NT2/D1 (cell line): ENCODE measurements at regions not wholly inside any gene's neighbourhood (a gene's known extent, or its start where the extent isn't known, plus 50 kb on each side); places are given as distances from the start of the nearest gene placed in this dataset.

ENCODE experiments used
- DNase-seq: peaks from one replicate; pipeline ENCODE4 v3.0.0-alpha.2; 2011; ENCODE audit warnings: low read depth, low spot score
- H3K27me3 ChIP-seq: 2 replicates; pipeline ENCODE4 v1.6.0; 2011; ENCODE audit warnings: mild to moderate bottlenecking; ENCODE audit not compliant: insufficient read length, insufficient read depth
- H3K36me3 ChIP-seq: 2 replicates; pipeline ENCODE4 v1.6.1; 2011; ENCODE audit warnings: mild to moderate bottlenecking, low read length, mixed read lengths; ENCODE audit not compliant: insufficient read depth, insufficient read length
- H3K4me1 ChIP-seq: 2 replicates; pipeline ENCODE4 v1.5.1; 2011; ENCODE audit not compliant: insufficient read depth, insufficient read length
- H3K4me3 ChIP-seq: 2 replicates; pipeline ENCODE4 v1.5.1; 2011; ENCODE audit warnings: low read depth; ENCODE audit not compliant: insufficient read length
- H3K9ac ChIP-seq: 2 replicates; pipeline ENCODE4 v1.6.0; 2011; ENCODE audit warnings: low read depth; ENCODE audit not compliant: insufficient read length
- H3K9me3 ChIP-seq: 2 replicates; pipeline ENCODE4 v1.5.1; 2011; ENCODE audit warnings: mild to moderate bottlenecking, low read length; ENCODE audit not compliant: insufficient read depth
- SUZ12 ChIP-seq: IDR thresholded peaks from 2 replicates; pipeline ENCODE4 v1.6.1; 2011; ENCODE audit not compliant: insufficient read length, insufficient read depth; ENCODE audit errors: extremely low read depth
- YY1 ChIP-seq: IDR thresholded peaks from 2 replicates; pipeline ENCODE4 v1.6.1; 2011; ENCODE audit not compliant: insufficient read length, insufficient read depth
- ZNF274 ChIP-seq: IDR thresholded peaks from 2 replicates; pipeline ENCODE4 v1.6.1; 2011; ENCODE audit warnings: mild to moderate bottlenecking, low read depth, low read length

DNA sequence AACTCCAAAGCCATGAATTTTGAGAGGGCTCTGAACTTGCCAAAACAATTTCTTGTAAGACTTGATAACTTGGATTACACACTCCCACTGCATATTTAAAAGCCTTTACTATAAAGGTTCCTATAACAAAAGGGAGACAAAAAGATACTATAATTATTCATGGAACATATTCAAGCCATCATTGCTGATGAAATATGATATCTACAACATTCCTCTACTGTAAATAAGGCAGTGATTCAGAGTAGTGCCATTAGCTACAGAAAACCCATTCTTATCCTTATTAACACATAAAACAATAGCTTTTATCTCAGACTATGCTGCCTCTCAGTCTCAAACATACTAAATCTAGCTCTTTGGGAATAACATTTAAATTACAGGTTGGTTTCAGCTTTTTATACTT lies 675.5 kb upstream of the CXADR start:
- no peaks in the 10 kb centered on the region for H3K9me3 ChIP-seq
- DNase-seq: no peak
- H3K4me3 ChIP-seq: no peak overlapping the region
- no peaks in the 10 kb centered on the region for H3K27me3 ChIP-seq
- no peaks in the 10 kb centered on the region for H3K36me3 ChIP-seq
- TF ChIP-seq ZNF274: no peak
- no peak for TF ChIP-seq SUZ12
- TF ChIP-seq YY1: no peak
- H3K4me1 ChIP-seq: no peaks in the 10 kb centered on the region
- no peak overlapping the region for H3K9ac ChIP-seq

DNA sequence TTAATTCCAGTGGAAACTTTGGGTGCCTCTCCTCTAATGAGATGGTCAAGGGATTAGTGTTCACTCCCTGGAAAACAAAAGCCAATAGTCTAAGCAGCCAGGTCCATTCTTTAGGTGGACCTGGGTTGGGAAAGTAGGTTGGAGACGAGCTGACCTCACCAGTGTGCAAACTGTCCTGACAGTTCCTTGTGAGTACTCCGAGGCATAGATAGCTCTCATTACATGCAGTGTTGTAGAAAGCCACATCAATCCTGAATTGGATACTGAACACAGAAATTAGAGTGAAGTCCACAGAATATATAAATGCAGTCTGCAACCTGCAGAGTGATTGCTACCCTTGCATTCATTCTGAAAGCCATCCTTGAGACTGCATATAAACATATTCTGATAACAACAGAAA lies 675.1 kb upstream of the CXADR start:
- TF ChIP-seq SUZ12 (no peak), ZNF274 (no peak), YY1 (no peak)
- no peak overlapping the region for H3K9ac ChIP-seq
- DNase-seq: no peak
- H3K4me3 ChIP-seq: no peak overlapping the region
- no peaks in the 10 kb centered on the region for H3K36me3 ChIP-seq
- H3K4me1 ChIP-seq: no peaks in the 10 kb centered on the region
- no peaks in the 10 kb centered on the region for H3K9me3 ChIP-seq
- H3K27me3 ChIP-seq: no peaks in the 10 kb centered on the region

DNA sequence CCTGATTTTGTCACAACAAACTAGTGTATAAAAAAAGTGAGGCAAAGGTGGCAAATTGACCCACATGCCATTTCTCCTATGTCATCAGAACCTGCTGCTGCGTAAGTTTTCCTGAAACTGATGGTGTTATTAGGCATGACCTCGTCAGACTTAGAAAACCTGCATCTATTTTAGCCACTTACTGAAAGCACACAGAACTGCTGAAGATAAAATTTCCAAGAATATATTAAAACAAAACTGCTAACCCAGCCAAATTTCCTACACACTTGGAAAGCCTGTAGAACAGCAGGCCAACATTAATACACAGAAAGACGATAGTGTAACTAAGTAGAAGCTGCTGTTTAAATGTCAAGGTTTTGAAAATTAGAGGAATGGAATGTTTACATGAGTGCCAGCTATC lies 674.5 kb upstream of the CXADR start:
- no peaks in the 10 kb centered on the region for H3K36me3 ChIP-seq
- no peak overlapping the region for H3K4me3 ChIP-seq
- TF ChIP-seq ZNF274 (no peak), YY1 (no peak), SUZ12 (no peak)
- H3K9me3 ChIP-seq: no peaks in the 10 kb centered on the region
- DNase-seq: no peak
- no peak overlapping the region for H3K9ac ChIP-seq
- no peaks in the 10 kb centered on the region for H3K4me1 ChIP-seq
- H3K27me3 ChIP-seq: no peaks in the 10 kb centered on the region

DNA sequence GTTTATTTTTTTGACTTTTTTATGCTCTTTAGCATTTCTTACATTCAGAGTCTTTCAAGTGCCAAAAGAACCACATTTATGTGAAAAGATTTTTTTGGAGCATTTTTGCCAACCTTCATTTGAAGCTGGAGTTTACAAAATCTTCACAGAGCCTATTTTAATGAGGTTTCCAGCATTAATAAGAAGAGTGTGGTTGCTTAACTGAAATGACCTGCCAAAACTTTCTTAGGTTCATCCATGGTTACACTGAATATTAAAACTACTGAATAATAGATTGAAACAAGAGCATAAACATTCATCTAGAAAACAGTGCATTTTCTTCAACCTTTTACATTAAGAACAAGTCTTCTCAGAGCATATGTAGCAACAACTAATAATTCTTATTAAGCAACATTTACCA lies 672.3 kb upstream of the CXADR start:
- H3K4me1 ChIP-seq: no peaks in the 10 kb centered on the region
- H3K9ac ChIP-seq: no peak overlapping the region

DNA sequence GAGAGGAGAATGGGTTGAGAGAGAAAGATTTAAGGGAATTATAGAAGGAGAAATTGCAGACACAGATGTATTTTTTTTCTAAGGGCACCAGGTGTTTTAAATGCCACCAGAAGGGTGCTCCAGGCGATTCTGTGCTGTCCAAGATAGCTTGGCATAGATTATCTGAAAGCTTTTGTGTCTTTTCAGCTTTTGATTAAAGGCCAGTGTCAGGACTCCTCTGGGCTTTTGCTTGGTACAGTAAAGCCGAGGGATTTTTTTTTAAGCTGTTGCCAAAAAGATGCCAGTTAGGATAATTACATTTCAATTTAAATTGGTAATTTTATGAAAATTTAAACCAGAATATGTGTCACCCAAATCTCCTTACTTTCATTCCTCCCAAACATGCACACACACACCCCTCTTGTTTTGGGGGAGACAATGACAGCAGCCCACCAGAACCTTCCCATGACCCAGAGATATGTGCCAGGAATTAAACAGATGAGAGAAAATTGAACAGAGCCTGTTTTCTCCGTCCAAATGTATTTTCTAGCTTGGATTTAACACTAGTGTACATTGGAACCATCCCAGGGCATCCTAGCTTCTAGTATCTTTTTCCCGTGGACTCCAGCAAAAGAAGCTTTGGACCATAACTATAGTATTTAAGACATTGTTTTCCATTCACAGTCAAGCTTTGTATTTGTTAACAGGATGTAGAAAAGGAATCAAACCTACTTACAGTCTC lies 670.7 kb upstream of the CXADR start:
- Histone ChIP-seq H3K9me3 (no peaks in the 10 kb centered on the region), H3K9ac (no peak overlapping the region), H3K27me3 (no peaks in the 10 kb centered on the region), H3K4me3 (no peak overlapping the region), H3K4me1 (no peaks in the 10 kb centered on the region), H3K36me3 (no peaks in the 10 kb centered on the region)
- TF ChIP-seq ZNF274: no peak
- TF ChIP-seq YY1: no peak
- no peak for TF ChIP-seq SUZ12
- DNase-seq: no peak

More for the DNA sequence above, 672.3 kb upstream of the CXADR start:
- H3K4me3 ChIP-seq: no peak overlapping the region
- no peaks in the 10 kb centered on the region for H3K9me3 ChIP-seq
- H3K27me3 ChIP-seq: no peaks in the 10 kb centered on the region
- DNase-seq: no peak
- no peak for TF ChIP-seq ZNF274
- TF ChIP-seq SUZ12: no peak
- TF ChIP-seq YY1: no peak
- H3K36me3 ChIP-seq: no peaks in the 10 kb centered on the region

DNA sequence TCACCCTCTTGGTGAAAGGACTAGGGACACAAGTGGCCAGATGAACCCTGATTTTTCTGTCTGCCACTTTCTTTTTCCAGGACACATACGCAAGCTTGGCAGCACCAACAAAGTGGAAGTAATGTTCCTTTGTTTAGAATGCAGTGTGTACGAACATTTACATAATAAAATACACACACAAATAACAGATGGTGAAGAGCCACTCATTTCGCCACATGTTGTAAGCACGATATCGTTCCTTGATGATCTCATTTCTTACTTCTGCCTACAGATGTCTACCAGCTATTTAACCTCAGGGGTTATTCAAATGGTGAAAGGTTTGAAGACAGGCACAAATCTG lies 670.2 kb upstream of the CXADR start:
- no peak overlapping the region for H3K4me3 ChIP-seq
- no peaks in the 10 kb centered on the region for H3K27me3 ChIP-seq
- H3K9ac ChIP-seq: no peak overlapping the region
- no peaks in the 10 kb centered on the region for H3K36me3 ChIP-seq
- no peaks in the 10 kb centered on the region for H3K4me1 ChIP-seq
- TF ChIP-seq YY1 (no peak), SUZ12 (no peak)
- no peaks in the 10 kb centered on the region for H3K9me3 ChIP-seq
- no peak for DNase-seq

DNA sequence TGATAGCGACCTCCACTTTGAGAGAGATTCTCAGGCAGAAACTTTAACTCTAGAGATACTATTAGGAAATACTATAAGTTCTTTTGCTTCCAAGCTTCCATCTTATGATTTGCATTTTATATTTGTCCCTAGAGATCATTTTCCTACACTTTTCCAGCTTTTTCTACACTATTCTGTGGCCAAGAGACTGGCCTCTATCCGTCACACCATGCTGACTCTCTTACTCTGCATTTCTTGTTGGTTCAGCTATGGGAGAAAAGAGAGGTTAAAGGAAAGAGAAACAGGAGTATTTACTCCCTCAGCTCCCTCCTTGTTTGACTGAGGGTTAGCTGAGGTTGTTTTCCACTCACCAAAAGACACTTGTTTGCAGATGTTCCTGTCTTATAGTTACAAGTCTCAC lies 665.6 kb upstream of the CXADR start:
- Histone ChIP-seq H3K9ac (no peak overlapping the region), H3K27me3 (no peaks in the 10 kb centered on the region), H3K9me3 (no peaks in the 10 kb centered on the region), H3K4me1 (no peaks in the 10 kb centered on the region), H3K36me3 (no peaks in the 10 kb centered on the region), H3K4me3 (no peak overlapping the region)
- no peak for DNase-seq
- TF ChIP-seq ZNF274 (no peak), YY1 (no peak), SUZ12 (no peak)
